ENCODE measurements at regions not wholly inside any gene's neighbourhood (a gene's known extent, or its start where the extent isn't known, plus 50 kb on each side); places are given as distances from the start of the nearest gene placed in this dataset. TPM values are rescaled to one million over a fixed set of nuclear protein-coding genes. Genes with fewer than 3 reads are reported as not detected.

- DNase-seq (ENCODE audit: low read depth), result no peak
These were observed 85.5 kb upstream of the ROBO2 start for GRCh38 chr3:76954412-76954811.

- DNase-seq (ENCODE audit: low read depth), result no peak
These were observed 81.6 kb upstream of the ROBO2 start for GRCh38 chr3:76958274-76958673.

DNA sequence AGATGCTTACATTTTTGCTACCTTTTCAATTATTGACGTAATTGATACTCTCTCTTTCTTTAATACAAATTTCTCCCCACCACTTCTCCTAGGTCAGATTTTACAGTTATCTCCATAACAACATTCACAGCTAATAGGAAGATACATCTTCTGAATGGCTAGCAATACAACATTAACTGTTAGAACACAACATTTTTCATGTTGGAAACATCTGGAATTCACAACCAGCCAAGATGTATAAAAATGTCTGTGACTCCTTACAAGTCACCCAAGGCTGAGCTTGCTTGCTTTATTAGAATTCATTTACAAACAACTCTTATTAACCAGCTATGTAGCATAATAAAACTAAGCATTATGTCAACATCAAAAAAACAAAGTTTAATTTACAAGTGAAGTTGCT lies 81.0 kb upstream of the ROBO2 start:
- no peak for DNase-seq (ENCODE audit: low read depth)

DNA sequence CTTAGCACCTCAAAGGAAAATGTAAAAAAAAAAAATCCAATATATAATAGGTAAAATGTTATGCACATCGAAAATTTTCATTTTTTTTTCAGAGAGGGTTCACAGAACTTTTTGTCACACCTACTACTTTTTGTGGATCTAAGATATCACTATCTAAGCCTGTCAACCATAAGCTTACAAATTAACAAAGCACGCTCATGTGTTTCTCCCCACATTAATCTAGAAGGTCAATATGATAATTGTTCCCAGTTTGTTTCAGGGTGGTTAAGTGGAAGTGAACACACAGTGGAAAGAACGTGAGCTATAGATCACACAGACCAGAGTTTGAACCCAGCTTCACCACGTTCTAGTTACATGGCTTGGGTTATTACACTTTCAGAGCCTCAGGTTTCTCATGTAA lies 78.6 kb upstream of the ROBO2 start:
- DNase-seq (ENCODE audit: low read depth), result no peak

DNA sequence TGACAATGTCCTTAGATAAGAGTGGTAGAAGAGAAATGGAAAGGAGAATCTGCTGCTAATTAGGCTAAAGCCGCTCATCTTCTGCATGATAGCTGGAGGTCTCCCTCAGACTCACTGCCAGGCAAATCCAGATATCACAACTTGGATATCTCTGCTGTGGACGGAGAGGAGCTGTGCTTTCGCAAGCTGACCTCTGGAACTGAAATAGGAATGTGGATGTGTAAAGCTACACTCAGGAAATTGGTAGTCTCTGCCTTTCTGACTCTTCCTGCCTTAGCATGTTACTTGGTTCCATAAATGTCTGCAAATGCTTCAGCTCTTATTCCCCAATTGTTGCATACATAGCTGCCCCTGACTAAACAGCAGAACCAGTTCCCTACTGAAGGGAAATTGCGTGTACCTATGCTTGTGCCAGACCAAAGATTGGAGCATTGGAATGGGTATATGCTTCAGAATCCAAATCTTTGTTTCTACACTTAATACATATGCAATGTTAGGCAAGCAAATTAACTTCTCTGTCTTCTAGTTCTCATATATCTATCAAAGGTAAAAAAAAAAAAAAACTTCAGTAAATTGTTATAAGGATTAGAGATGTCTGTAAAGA lies 74.7 kb upstream of the ROBO2 start:
- DNase-seq (ENCODE audit: low read depth), result no peak

- no peak for DNase-seq (ENCODE audit: low read depth)
These were observed 70.4 kb upstream of the ROBO2 start for GRCh38 chr3:76969471-76969870.

DNA sequence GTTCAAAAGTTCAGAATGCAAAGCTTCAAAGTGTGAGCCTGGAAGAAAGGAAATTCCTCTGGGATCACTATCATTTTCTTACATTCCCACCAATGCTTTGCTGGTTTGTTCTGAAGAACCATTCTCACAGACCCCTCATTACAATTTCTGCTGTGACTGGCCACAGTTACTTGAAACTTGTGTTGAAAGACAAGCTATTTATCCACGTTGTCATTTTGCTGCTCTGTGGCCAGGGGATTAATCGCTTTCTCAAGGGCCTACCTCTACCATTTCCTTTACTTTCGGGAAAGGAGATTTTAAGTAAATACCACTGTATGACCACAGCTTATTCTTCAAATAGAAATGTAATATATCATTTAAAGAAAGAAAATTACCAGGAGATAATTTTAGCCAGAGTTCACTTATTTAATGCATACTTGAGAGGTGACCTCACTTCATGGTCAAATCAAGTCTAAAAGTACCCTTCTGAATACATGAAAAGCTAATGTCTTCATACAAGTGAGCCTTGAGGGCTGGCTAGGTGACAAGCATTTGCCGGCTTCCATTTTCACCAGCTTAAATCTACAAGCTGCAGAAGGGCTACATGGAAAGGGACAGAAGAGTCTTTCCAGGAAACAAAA lies 69.8 kb upstream of the ROBO2 start:
- DNase-seq (ENCODE audit: low read depth), result no peak

GRCh38 chr3:76972624-76973296 lies 67.1 kb upstream of the ROBO2 start:
- no peak for DNase-seq (ENCODE audit: low read depth)

DNA sequence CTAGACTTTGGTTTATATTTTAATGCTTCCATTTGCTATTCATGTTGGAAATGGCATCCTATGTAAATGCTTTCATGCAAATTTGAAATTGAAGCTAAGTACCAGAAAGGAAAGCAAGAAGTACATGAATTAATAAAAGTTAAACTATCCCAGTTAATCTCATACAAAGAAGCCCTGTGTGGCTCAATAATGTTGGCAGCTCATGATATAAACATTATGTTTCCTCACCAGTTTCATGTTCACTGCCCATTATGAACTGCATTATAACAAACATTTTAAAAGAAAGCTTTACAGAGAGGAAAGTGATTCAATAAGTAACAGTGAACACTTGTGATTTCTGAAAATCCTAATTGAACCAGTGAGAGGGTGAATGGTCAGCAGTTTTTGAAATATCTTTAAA lies 62.9 kb upstream of the ROBO2 start:
- DNase-seq (ENCODE audit: low read depth), result no peak

- DNase-seq (ENCODE audit: low read depth), result no peak
These were observed 54.3 kb upstream of the ROBO2 start for GRCh38 chr3:76985645-76986044.

DNA sequence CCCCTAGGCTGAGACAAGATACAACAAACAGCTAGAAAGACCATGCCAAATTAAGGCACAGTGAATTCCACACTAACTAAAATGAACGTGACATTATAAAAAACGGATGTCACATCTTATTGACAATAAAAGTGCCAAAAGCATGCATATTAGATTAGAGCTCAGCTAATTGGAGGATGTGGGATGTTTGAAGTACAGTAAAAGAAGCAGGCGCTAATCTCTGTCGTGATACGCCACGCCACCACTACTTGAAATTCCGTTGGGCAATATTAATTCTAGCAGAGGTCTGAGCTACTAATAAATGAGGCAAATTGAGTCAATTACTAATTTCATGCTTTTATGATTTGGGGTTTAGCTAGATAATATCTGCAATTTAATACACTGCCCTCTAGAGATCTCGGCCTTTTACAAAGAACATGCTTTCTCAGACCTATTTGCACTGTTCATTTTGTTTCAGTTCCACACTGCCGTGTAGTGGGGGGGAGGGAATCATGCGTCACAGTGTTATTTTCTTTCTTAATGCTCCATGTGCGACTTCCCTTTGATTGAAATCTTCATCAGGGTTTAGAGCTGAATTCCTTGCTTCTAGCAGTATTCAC lies 52.9 kb upstream of the ROBO2 start:
- peak; percentile 8 for DNase-seq (ENCODE audit: low read depth)

Small RNAs in the stretch of these regions (small RNA-seq; reads per million reads assigned to genes)
- gene RF00019, result not detected
